ENCODE measurements at regions not wholly inside any gene's neighbourhood (a gene's known extent, or its start where the extent isn't known, plus 50 kb on each side); places are given as distances from the start of the nearest gene placed in this dataset.

DNA sequence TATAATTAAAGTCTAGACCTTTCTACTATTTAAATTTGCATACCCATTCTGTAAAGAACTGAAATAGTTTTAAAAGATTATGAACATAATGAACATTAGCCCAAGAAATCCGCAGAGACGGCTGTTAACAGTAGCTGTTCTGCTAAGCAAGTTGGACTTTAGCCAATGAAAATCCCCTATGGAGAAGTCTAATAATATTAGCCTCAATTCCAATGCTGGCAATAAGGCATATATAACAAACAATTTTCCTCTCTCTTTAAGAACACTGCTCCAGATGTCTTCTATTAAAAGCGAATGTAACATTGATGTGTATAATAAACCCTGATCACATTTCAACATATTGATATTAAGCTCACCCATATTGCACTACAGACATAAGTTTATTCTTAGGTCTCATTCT is 221.3 kb upstream of the KCTD3 start (continued):
- TF ChIP-seq, protein P1, sequence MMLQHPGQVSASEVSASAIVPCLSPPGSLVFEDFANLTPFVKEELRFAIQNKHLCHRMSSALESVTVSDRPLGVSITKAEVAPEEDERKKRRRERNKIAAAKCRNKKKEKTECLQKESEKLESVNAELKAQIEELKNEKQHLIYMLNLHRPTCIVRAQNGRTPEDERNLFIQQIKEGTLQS (IDR thresholded peaks at IDR 0.05; ENCODE audit: borderline replicate concordance, extremely low read depth, low read depth, low read length) = no peak
- TF ChIP-seq STAT3 (IDR thresholded peaks at IDR 0.05; ENCODE audit: low read depth, low read length) (no peak), ESRRA (IDR thresholded peaks at IDR 0.05; ENCODE audit: low read length) (no peak), NR2C2 (IDR thresholded peaks at IDR 0.05; ENCODE audit: borderline replicate concordance, control insufficient read depth, insufficient read length, low read depth) (no peak), BHLHE40 (IDR thresholded peaks at IDR 0.05; ENCODE audit: borderline replicate concordance in 1 of 2, low read depth in 2 of 2, low read length in 1 of 2) (no peak), WRNIP1 (IDR thresholded peaks at IDR 0.05; ENCODE audit: borderline replicate concordance, low read depth, low read length) (no peak), ZNF622 (IDR thresholded peaks at IDR 0.05) (no peak)
- TF ChIP-seq, protein P2, sequence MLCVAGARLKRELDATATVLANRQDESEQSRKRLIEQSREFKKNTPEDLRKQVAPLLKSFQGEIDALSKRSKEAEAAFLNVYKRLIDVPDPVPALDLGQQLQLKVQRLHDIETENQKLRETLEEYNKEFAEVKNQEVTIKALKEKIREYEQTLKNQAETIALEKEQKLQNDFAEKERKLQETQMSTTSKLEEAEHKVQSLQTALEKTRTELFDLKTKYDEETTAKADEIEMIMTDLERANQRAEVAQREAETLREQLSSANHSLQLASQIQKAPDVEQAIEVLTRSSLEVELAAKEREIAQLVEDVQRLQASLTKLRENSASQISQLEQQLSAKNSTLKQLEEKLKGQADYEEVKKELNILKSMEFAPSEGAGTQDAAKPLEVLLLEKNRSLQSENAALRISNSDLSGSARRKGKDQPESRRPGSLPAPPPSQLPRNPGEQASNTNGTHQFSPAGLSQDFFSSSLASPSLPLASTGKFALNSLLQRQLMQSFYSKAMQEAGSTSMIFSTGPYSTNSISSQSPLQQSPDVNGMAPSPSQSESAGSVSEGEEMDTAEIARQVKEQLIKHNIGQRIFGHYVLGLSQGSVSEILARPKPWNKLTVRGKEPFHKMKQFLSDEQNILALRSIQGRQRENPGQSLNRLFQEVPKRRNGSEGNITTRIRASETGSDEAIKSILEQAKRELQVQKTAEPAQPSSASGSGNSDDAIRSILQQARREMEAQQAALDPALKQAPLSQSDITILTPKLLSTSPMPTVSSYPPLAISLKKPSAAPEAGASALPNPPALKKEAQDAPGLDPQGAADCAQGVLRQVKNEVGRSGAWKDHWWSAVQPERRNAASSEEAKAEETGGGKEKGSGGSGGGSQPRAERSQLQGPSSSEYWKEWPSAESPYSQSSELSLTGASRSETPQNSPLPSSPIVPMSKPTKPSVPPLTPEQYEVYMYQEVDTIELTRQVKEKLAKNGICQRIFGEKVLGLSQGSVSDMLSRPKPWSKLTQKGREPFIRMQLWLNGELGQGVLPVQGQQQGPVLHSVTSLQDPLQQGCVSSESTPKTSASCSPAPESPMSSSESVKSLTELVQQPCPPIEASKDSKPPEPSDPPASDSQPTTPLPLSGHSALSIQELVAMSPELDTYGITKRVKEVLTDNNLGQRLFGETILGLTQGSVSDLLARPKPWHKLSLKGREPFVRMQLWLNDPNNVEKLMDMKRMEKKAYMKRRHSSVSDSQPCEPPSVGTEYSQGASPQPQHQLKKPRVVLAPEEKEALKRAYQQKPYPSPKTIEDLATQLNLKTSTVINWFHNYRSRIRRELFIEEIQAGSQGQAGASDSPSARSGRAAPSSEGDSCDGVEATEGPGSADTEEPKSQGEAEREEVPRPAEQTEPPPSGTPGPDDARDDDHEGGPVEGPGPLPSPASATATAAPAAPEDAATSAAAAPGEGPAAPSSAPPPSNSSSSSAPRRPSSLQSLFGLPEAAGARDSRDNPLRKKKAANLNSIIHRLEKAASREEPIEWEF (IDR thresholded peaks at IDR 0.05; ENCODE audit: insufficient replicate concordance, low read depth, low read length) = no peak
- TF ChIP-seq, protein P3, sequence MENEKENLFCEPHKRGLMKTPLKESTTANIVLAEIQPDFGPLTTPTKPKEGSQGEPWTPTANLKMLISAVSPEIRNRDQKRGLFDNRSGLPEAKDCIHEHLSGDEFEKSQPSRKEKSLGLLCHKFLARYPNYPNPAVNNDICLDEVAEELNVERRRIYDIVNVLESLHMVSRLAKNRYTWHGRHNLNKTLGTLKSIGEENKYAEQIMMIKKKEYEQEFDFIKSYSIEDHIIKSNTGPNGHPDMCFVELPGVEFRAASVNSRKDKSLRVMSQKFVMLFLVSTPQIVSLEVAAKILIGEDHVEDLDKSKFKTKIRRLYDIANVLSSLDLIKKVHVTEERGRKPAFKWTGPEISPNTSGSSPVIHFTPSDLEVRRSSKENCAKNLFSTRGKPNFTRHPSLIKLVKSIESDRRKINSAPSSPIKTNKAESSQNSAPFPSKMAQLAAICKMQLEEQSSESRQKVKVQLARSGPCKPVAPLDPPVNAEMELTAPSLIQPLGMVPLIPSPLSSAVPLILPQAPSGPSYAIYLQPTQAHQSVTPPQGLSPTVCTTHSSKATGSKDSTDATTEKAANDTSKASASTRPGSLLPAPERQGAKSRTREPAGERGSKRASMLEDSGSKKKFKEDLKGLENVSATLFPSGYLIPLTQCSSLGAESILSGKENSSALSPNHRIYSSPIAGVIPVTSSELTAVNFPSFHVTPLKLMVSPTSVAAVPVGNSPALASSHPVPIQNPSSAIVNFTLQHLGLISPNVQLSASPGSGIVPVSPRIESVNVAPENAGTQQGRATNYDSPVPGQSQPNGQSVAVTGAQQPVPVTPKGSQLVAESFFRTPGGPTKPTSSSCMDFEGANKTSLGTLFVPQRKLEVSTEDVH (IDR thresholded peaks at IDR 0.05; ENCODE audit: low read depth, partially characterized antibody) = no peak
